Activated CD8-positive, alpha-beta memory T cell treated with anti-CD3 and anti-CD28 coated beads, Interleukin-2, amount 50 U/mL, for 1 hour (primary cell): ENCODE measurements at regions not wholly inside any gene's neighbourhood (a gene's known extent, or its start where the extent isn't known, plus 50 kb on each side); places are given as distances from the start of the nearest gene placed in this dataset.

Experiments
- DNase-seq: peaks from one replicate; pipeline ENCODE4 v3.0.0-alpha.2; 2020; ENCODE audit errors: extremely low read depth

DNA sequence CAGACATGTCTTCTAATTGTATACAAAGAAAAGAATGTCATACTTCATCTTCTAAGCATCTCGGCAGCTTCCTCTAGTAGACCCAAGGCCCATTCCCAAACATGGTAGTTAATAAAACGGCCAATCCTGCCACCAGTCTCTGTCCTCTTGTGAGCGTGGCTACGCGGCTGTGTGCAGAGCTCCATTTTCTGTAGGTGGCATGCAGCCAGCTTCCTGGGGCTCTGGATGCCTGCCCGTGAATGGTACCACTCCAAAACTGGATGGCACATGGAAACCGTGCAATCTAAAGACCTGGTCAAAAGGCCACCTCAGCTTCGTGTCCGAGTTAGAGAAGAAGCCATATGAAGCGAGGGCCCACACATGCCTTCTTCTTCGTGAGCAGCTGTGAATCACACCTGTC is 110.7 kb downstream of the SIPA1L2 start:
- no peak for DNase-seq

GRCh38 chr1:232518349-232518748 is 111.6 kb downstream of the SIPA1L2 start:
- DNase-seq, result no peak

GRCh38 chr1:232517204-232517603 is 112.7 kb downstream of the SIPA1L2 start:
- DNase-seq, result no peak

GRCh38 chr1:232515706-232516105 is 114.2 kb downstream of the SIPA1L2 start:
- no peak for DNase-seq

DNA sequence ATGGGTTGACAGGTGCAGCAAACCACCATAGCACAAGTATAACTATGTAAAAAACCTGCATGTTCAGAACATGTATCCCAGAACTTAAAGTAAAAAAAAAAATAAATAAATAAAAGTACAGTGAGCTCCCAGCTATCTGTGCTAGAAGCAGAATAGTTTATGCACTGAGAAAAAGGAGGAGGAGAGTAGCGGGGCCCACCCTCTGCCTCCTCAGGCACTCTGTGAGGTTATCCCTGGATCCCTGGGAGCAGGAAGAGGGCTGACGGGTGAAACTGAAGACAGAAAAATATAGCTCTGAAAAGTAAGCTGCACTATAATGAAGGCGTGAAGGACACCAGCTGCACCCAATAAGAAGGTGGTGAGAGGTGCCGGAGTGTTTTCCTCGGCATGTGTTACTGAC is 117.2 kb downstream of the SIPA1L2 start:
- DNase-seq, result no peak

- DNase-seq, result no peak
Measured at GRCh38 chr1:232511172-232511571, 118.8 kb downstream of the SIPA1L2 start.

GRCh38 chr1:232510367-232511110 is 119.4 kb downstream of the SIPA1L2 start:
- DNase-seq, result no peak

GRCh38 chr1:232509570-232509969 is 120.4 kb downstream of the SIPA1L2 start:
- DNase-seq, result no peak

DNA sequence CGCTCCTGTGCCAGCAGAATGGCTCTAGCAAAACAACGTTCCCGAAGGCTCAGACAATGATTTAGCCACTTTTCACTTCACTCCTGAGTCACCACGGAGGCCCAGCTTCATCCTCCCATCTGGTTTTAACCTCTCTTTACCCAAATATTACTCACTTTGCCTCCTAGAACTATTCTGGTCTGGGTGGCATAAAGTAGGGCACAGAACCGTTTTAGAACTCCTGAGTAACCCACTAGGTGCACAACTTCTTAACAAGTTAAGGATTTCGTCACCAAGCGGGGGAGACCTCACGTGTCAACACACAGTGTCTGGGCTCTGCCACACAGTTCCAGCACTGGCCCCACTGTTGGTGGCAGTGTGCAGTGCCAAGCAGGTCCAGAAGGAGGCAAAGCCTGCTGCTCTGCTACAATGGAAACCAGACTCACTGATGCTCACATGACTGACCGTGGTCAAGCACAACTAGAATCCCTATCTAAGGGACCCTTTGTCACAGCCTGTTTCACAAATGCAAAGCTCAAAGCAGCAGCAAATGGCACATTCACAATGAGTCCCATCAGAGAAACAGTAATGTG is 121.7 kb downstream of the SIPA1L2 start:
- DNase-seq, result no peak

DNA sequence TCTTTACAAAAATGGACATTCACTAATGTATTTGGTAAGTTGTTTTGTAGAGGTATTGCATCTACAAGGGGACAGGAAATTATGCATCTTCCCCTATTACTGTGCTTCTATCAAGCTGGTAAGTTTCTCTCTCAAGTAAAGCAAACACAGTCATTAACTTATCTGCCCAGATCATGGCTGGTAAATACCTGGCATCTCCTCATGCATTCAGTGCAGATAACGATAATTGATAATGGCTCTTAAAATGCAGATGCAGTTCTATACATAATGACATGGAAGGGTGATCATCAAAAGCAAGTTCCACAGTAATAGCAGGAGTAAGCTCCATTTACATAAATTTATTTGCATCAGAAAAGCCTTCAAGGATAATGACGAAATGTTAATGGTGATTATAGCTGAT is 122.4 kb downstream of the SIPA1L2 start:
- no peak for DNase-seq

DNA sequence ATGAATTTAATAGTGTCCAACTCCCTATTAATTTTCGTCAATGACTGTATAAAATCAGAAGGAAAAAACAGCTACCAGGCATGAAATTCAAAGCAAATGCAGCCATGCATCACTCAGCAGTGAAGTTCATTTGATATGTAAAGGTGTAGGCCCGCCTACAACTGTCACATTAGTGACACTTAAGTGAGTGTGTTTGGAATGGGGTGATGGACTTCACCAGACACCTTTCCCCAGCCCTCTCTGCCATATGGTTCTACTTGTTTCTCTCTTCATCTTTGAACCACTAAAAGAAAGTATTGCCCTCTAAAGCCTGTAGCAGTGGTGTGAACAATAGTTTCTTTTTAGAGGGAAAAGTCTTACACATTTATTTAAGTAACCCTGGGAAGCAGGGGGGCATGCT is 124.0 kb downstream of the SIPA1L2 start:
- no peak for DNase-seq

- no peak for DNase-seq
Measured at GRCh38 chr1:232504651-232505050, 125.3 kb downstream of the SIPA1L2 start.

- no peak for DNase-seq
Measured at GRCh38 chr1:232503497-232503896, 126.4 kb downstream of the SIPA1L2 start.

- DNase-seq, result no peak
Measured at GRCh38 chr1:232501854-232502253, 128.1 kb downstream of the SIPA1L2 start.

DNA sequence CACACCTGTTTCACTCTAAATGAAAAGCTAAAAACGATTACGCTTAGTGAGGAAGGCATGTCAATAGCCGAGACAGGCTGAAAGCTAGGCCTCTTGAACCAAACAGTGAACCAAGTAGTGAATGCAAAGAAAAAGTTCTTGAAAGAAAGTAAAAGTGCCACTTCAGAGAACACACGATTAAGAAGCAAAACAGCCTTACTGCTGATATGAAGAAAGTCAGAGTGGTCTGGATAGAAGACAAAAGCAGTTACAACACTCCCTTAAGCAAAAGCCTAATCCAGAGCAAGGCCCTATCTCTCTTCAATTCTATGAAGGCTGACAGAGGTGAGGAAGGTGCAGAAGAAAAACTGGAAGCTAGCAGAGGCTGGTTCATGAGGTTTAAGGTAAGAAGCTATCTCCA is 130.7 kb downstream of the SIPA1L2 start:
- no peak for DNase-seq

DNA sequence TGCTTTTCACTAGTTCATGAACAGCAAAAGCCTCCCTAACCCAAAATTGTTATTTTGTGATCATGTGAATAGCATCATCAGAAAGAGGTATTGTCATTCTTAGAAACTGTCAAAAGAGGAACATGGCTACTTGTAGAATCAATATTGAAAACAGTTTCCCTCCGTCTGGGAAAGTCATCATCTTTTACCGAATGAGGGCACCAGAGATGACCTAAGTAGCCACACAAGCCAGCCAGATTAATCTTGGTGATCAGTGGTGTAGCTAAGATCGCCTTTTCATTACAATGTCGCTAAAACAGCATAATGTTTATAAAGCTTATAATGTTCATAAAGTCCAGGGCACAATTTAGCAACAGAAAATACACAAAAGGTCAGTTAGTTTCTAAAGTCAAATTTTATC is 136.1 kb downstream of the SIPA1L2 start:
- DNase-seq, result no peak

GRCh38 chr1:232489256-232489655 is 140.7 kb downstream of the SIPA1L2 start:
- no peak for DNase-seq

DNA sequence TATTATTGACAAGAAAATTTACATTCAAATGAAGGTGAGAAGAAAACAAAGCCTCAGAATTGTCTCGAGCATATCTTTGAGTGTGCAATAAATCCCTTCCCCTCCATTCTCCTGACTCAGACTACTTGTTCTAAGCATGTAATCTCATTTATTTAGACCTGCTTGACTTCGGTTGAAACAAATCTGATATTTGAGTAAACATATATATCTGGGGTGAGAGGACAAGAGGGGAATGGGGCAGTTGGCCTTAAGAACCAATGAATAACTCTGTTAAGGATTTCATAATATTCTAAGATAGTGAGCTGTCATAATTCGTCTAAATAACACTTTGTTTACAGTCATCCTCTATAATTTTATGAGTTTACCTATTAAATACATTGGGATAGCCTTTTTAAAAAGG is 142.7 kb downstream of the SIPA1L2 start:
- DNase-seq, result no peak

GRCh38 chr1:232486454-232487207 is 143.3 kb downstream of the SIPA1L2 start:
- no peak for DNase-seq

DNA sequence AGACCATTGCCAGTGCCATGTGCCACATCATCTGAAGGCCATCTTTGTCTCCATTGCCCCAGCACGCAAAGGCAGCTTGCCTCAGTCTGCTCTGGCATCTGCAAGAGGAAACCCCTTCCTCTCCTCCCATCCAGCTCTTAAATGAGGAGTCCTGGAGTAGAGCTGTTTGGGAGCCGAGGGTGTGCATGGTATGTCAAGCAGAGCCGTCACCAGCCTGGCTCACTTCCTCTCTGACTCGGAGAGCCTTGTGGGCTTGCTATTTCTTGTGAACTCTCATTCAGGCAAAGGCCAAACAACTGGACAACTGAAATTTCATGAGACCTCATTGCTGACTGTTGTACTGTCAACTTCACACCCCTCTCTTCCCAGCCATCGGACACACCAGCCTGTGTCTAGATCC is 143.9 kb downstream of the SIPA1L2 start:
- DNase-seq, result no peak

- DNase-seq, result no peak
Measured at GRCh38 chr1:232484856-232485255, 145.1 kb downstream of the SIPA1L2 start.

GRCh38 chr1:232483826-232484225 is 146.1 kb downstream of the SIPA1L2 start:
- no peak for DNase-seq

GRCh38 chr1:232481091-232481490 is 148.8 kb downstream of the SIPA1L2 start:
- no peak for DNase-seq
